ENCODE measurements at regions not wholly inside any gene's neighbourhood (a gene's known extent, or its start where the extent isn't known, plus 50 kb on each side); places are given as distances from the start of the nearest gene placed in this dataset.

DNA sequence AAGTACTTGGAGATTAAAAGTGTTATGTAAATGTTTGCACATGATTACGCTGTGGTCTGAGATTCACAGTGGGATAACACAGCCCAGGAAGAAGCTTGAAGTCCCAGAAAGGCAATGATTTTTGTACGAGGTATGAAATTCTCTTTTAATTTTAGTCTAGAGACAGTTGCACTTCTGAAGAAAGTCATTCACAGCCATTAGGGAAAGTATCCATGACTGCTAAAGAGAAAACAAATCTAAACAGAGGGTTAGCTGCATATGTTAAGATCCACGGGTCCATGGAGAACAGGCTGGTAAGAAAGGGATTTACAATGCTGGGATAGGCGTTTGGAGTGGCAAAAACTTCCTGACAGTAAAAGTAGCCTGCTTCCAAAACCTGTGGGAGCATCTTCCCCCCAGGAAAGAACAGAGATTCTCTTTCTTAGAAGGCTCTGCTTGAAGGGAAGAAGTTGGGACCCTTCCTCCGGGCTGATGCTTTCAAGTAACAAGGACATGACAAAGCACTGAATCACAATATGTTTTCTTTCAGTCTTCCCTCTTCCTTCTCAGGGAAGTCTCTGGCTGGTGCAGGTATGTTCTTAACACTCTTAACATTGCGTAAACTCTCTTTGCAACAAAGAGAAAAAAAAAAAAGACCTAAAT, 220.8 kb upstream of the CELF2 start:
- DNase-seq, result no peak
- Histone ChIP-seq H3K36me3 (no peaks in the 10 kb centered on the region), H3K9me3 (no peaks in the 10 kb centered on the region), H3K4me3 (peak overlapping the region in 3 of 4 donors; percentile 5 to 56 (median 7)), H3K4me1 (peaks cover 0 to 38% (median 8%) of the 10 kb centered on the region in 3 donors), H3K27me3 (no peaks in the 10 kb centered on the region), H3K27ac (peak overlapping the region; percentile 21 to 93 (median 82))
- intact Hi-C loops (cut with DNase I), result no loop called here
- no peak for TF ChIP-seq POLR2A (IDR thresholded peaks at IDR 0.05)
- TF ChIP-seq, protein P1, sequence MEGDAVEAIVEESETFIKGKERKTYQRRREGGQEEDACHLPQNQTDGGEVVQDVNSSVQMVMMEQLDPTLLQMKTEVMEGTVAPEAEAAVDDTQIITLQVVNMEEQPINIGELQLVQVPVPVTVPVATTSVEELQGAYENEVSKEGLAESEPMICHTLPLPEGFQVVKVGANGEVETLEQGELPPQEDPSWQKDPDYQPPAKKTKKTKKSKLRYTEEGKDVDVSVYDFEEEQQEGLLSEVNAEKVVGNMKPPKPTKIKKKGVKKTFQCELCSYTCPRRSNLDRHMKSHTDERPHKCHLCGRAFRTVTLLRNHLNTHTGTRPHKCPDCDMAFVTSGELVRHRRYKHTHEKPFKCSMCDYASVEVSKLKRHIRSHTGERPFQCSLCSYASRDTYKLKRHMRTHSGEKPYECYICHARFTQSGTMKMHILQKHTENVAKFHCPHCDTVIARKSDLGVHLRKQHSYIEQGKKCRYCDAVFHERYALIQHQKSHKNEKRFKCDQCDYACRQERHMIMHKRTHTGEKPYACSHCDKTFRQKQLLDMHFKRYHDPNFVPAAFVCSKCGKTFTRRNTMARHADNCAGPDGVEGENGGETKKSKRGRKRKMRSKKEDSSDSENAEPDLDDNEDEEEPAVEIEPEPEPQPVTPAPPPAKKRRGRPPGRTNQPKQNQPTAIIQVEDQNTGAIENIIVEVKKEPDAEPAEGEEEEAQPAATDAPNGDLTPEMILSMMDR (IDR thresholded peaks at IDR 0.05), result no peak
- WGBS, 2 donors, result 26 to 30% methylated on average over 6 of the region's 6 CpGs

DNA sequence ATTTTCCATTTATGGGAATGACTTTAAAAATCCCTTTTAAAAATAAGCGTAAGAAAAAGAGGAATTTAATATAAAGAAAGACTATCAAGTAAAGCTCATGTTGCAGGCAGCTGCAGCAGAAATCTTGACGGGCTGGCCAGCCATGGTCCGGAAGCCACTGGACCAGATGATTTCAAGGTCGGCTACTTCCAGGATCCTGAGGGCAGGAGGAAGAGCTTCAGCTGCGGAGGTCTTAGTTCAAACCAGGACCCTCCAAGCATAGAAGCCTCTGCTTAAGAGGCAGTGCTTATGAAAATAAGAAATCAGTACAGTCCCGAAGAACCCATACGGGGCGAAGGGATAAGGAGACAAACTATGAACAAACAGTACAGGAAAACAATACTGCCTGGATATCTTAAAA, 220.2 kb upstream of the CELF2 start:
- no peak for DNase-seq
- WGBS, 2 donors, result 50 to 60% methylated on average over 8 of the region's 8 CpGs
- Histone ChIP-seq H3K36me3 (no peaks in the 10 kb centered on the region), H3K4me1 (peaks cover 0 to 35% (median 7%) of the 10 kb centered on the region in 3 donors), H3K4me3 (peak overlapping the region in 2 of 4 donors; percentile 35 to 56), H3K27ac (peak overlapping the region; percentile 63 to 93 (median 82)), H3K9me3 (no peaks in the 10 kb centered on the region), H3K27me3 (no peaks in the 10 kb centered on the region)
- TF ChIP-seq, protein P1 (IDR thresholded peaks at IDR 0.05), result no peak
- no peak for TF ChIP-seq POLR2A (IDR thresholded peaks at IDR 0.05)
- intact Hi-C loops (cut with DNase I), result no loop called here

DNA sequence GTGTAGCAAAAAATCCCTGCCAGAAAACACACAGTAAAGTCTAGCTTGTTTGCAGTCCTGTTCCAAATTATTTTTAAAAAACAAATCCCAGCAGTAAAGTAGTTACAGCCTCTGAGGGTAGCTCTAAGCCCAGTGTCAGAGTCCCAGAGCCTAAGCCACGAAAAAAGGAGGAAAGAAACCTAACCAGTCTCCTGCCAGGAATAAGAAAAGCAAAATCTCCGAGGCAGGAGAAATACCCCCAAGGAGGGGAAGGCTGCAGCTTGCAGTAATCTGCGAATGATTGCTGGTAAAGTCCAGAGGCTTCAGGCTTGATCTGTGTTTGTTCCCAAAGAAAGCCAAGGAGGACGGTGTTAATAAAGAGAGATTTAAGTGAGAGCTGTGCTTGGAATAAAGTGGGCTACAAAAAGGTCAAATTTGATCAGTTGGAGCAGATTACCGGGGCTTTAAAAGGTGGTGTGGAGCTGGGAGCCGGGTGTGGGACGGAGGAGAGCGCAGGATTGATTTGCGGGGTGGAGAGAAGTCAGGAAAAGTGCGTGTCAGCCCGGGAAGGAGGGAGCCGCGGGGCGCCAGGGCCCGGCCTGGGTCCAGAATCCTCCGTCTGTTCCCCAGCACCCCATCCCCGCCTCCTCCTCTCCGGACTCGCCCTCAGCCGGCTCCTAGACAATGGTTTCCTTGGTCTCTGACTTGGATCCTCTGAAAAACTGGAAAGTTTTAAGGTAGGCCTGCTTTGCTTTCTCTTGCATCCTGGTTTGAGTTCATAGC, 219.4 kb upstream of the CELF2 start:
- Histone ChIP-seq H3K4me3 (peak overlapping the region in 3 of 4 donors; percentile 27 to 56 (median 35)), H3K27ac (peak overlapping the region; percentile 63 to 93 (median 82)), H3K9me3 (no peaks in the 10 kb centered on the region), H3K27me3 (no peaks in the 10 kb centered on the region), H3K4me1 (peaks cover 3 to 35% (median 3%) of the 10 kb centered on the region in 3 donors), H3K36me3 (no peaks in the 10 kb centered on the region)
- DNase-seq, result no peak
- intact Hi-C loops (cut with DNase I), result no loop called here
- WGBS, 2 donors, result 19 to 27% methylated on average over 14 to 15 of the region's 20 CpGs
- TF ChIP-seq, protein P1 (IDR thresholded peaks at IDR 0.05), result no peak
- TF ChIP-seq POLR2A (IDR thresholded peaks at IDR 0.05), result no peak

DNA sequence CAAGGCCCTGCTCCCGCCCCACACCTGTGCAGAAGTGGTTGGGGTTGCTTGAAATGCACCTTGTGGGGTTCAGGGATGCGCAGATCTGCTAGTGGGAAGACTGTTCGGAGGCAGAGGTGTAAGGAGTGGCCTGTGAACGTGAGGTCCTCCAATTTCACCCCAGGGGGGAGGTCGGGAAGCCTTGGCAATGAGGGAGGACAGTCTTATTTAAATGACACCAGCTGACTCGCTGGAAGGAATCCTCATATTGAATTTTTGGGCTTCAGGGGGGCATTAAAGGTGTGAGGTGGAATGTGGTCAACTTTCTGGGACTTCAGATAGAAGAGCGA, 218.8 kb upstream of the CELF2 start:
- WGBS, 2 donors, result 48 to 66% methylated on average over 5 to 6 of the region's 7 CpGs
- intact Hi-C loops (cut with DNase I), result no loop called here

More for the DNA sequence above, 218.8 kb upstream of the CELF2 start:
- TF ChIP-seq, protein P1 (IDR thresholded peaks at IDR 0.05), result no peak
- no peak for TF ChIP-seq POLR2A (IDR thresholded peaks at IDR 0.05)
- no peak for DNase-seq
- H3K9me3 ChIP-seq, result no peaks in the 10 kb centered on the region
- H3K27ac ChIP-seq, result peak overlapping the region; percentile 63 to 93 (median 82)
- peaks cover 3 to 37% (median 3%) of the 10 kb centered on the region in 3 donors for H3K4me1 ChIP-seq
- H3K4me3 ChIP-seq, result peak overlapping the region in 3 of 4 donors; percentile 27 to 56 (median 35)
- no peaks in the 10 kb centered on the region for H3K27me3 ChIP-seq
- H3K36me3 ChIP-seq, result no peaks in the 10 kb centered on the region

Data from esophagus squamous epithelium (tissue), 5 donors.